GM18505 (cell line): ENCODE measurements at regions not wholly inside any gene's neighbourhood (a gene's known extent, or its start where the extent isn't known, plus 50 kb on each side); places are given as distances from the start of the nearest gene placed in this dataset.

ENCODE experiments used
- ATAC-seq: cut with Tn5 transposase; IDR thresholded peaks from one replicate; pipeline ENCODE4 v1.9.1; 2021; ENCODE audit not compliant: unreplicated experiment
- POLR2A ChIP-seq: IDR thresholded peaks from 4 replicates; pipeline ENCODE4 v1.6.1; 2011; ENCODE audit warnings: borderline replicate concordance; ENCODE audit not compliant: insufficient read depth, insufficient read length; ENCODE audit errors: extremely low read depth

DNA sequence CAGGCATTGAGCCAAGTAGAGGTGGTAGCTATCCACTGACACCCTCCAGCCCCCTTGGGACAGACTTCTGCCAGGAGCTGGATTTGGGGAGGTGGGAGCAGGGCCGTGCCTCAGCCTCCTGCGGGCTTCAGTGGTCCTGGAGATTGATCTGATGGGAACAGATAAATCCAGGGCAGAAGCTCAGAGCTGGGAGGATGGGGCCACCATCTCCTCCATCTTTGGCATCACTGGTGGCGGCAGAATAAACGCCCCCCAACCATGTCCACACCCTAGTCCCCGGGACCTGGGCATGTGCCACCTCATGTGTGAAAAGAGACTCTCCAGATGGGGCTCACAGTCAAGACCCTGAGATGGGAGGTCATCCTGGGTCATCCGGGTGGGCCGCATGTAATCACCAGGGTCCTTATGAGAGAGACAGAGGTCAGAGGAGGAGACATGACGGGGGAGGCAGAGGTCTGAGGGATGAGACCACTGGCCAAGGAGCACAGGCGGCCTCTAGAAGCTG lies 209.6 kb upstream of the RTL1 start:
- ATAC-seq: no peak
- no peak for TF ChIP-seq POLR2A

GRCh38 chr14:101113835-101114725 lies 210.6 kb upstream of the RTL1 start:
- no peak for ATAC-seq
- no peak for TF ChIP-seq POLR2A

- no peak for ATAC-seq
- no peak for TF ChIP-seq POLR2A
These were observed 211.4 kb upstream of the RTL1 start for GRCh38 chr14:101114726-101115515.

GRCh38 chr14:101115652-101116051 lies 212.1 kb upstream of the RTL1 start:
- ATAC-seq: no peak
- TF ChIP-seq POLR2A: no peak

DNA sequence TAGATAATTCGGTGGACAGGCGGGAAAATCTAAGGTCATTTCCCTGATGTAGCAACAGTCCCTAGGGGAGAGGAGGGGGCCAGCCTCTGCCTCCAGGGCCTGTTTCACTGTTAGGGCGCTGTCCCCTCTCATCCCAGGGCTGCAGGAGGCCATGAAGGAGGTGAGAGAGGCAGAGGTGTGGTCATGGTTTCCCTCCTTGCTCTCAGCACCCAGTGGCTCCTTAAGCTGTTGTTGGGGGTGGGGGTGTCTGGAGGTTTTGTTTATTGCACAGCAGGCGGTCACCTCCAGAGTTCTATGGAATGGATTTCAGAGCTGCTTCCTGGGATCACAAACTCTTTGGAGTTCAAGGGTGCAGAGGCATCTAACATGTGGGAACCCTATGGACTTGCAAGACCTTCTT lies 212.5 kb upstream of the RTL1 start:
- ATAC-seq: no peak
- no peak for TF ChIP-seq POLR2A

GRCh38 chr14:101116486-101117130 lies 213.1 kb upstream of the RTL1 start:
- TF ChIP-seq POLR2A: no peak
- no peak for ATAC-seq

- ATAC-seq: no peak
- no peak for TF ChIP-seq POLR2A
These were observed 214.0 kb upstream of the RTL1 start for GRCh38 chr14:101117543-101117942.

DNA sequence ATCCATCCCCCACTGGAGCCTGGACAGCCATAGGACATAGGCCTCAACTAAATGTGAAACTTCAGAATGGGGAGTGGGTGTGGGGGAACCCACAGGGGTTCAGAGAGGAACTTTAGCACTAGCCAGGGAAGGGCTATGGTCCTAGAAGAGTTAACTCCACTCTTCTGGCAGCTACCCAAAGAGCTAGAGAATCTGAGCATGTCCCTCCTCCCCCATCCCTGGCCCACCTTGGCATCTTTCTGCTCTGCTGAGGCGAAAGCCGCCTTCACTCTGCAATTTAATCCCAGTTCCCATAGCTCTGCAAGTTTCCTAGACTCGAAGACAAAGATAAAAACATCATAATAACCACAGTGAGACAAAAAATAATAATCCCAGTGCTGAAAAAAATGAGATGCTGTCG lies 214.7 kb upstream of the RTL1 start:
- TF ChIP-seq POLR2A: no peak
- no peak for ATAC-seq

DNA sequence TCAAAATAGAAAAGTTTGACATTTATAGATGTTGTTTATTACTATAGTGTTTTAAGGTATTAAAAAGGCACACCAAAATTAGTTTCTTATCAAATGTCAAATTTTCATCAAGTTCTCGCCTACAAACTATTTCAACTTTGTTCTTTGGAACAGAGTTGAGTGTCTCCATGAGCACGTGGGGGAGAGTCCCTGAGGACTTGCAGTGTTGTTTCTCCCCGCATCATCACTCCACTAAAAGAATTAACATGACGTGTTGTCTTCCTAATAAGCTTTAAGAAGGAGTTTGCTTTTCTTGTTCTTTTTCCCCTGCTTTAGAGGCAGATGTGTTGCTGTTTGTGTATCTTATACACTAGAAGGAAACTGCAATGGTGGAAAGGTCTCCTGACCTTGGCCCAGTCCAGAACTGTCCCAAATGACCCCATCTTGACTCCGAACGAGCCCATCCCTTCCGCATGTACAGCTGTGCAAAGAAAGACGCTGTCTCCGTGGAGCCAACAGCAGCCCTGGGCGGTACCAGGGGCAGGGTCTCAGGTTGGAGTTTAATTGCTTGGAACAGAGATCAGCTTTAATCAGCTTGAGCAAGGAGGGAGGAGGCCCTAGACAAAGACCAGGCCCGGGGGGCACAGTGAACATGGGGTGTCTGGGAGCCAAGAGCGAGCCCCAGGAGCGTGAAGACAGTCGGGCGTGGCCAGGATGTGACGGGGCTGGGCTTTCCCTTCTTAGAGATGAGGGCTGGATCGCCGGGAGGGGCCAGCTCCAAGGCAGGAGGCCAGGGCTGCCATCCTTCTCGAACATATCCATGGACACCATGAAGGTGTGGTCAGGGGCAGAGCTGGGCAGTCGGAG lies 215.4 kb upstream of the RTL1 start:
- no peak for TF ChIP-seq POLR2A
- no peak for ATAC-seq

GRCh38 chr14:101119830-101120571 lies 216.5 kb upstream of the RTL1 start:
- ATAC-seq: no peak
- TF ChIP-seq POLR2A: no peak

- ATAC-seq: no peak
These were observed 217.4 kb upstream of the RTL1 start for GRCh38 chr14:101120641-101121507.

More at GRCh38 chr14:101120641-101121507, 217.4 kb upstream of the RTL1 start:
- TF ChIP-seq POLR2A: no peak
